HG02610 (cell line): ENCODE measurements at regions not wholly inside any gene's neighbourhood (a gene's known extent, or its start where the extent isn't known, plus 50 kb on each side); places are given as distances from the start of the nearest gene placed in this dataset.

Source experiments
- ATAC-seq: cut with Tn5 transposase; IDR thresholded peaks from one replicate; pipeline ENCODE4 v1.9.1; 2021; ENCODE audit warnings: mild to moderate bottlenecking, moderate library complexity; ENCODE audit not compliant: unreplicated experiment

GRCh38 chr2:9156483-9156882 is 50.1 kb upstream of the ASAP2 start:
- ATAC-seq = no peak

GRCh38 chr2:9154061-9154460 is 52.6 kb upstream of the ASAP2 start:
- ATAC-seq = no peak

- no peak for ATAC-seq
Observed at GRCh38 chr2:9153643-9153980, 53.0 kb upstream of the ASAP2 start.

- ATAC-seq = no peak
Observed at GRCh38 chr2:9152975-9153642, 53.5 kb upstream of the ASAP2 start.

GRCh38 chr2:9150906-9151305 is 55.7 kb upstream of the ASAP2 start:
- no peak for ATAC-seq

- no peak for ATAC-seq
Observed at GRCh38 chr2:9150568-9150900, 56.1 kb upstream of the ASAP2 start.

GRCh38 chr2:9149726-9150567 is 56.7 kb upstream of the ASAP2 start:
- ATAC-seq = no peak

- ATAC-seq = no peak
Observed at GRCh38 chr2:9149388-9149660, 57.3 kb upstream of the ASAP2 start.

GRCh38 chr2:9146646-9147045 is 60.0 kb upstream of the ASAP2 start:
- no peak for ATAC-seq

- no peak for ATAC-seq
Observed at GRCh38 chr2:9145752-9146430, 60.7 kb upstream of the ASAP2 start.

- no peak for ATAC-seq
Observed at GRCh38 chr2:9145109-9145751, 61.4 kb upstream of the ASAP2 start.

- no peak for ATAC-seq
Observed at GRCh38 chr2:9144617-9145016, 62.0 kb upstream of the ASAP2 start.

- no peak for ATAC-seq
Observed at GRCh38 chr2:9144046-9144445, 62.6 kb upstream of the ASAP2 start.

GRCh38 chr2:9143264-9143815 is 63.3 kb upstream of the ASAP2 start:
- no peak for ATAC-seq

- ATAC-seq = peak; percentile 81
Observed at GRCh38 chr2:9142551-9143263, 63.9 kb upstream of the ASAP2 start.

GRCh38 chr2:9141706-9142460 is 64.7 kb upstream of the ASAP2 start:
- no peak for ATAC-seq

- no peak for ATAC-seq
Observed at GRCh38 chr2:9141091-9141667, 65.4 kb upstream of the ASAP2 start.

- ATAC-seq = no peak
Observed at GRCh38 chr2:9140645-9141044, 66.0 kb upstream of the ASAP2 start.

GRCh38 chr2:9139491-9140443 is 66.8 kb upstream of the ASAP2 start:
- peak; percentile 42 for ATAC-seq
